ENCODE measurements at regions not wholly inside any gene's neighbourhood (a gene's known extent, or its start where the extent isn't known, plus 50 kb on each side); places are given as distances from the start of the nearest gene placed in this dataset.

DNA sequence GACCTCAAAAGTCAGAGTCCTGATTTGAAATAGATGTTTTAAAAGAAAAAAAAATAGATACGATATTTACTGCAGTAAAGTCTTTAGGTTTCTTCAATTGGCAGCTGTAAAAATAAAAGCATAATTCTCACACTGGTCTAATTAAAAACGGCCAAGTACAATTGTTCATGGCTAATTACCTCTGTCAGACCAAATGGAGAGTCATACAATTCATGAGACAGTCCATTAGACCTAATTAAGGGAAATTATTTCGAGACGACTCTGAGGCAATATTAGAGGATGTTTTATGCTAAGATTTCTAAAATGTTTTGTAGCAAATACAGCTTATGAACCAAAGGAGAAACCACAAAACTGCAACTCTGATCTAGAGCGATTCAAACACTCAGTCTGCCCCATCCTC lies 131.3 kb downstream of the PHLDA1 start:
- Histone ChIP-seq H2AFZ (ENCODE audit: low read length) (no peak overlapping the region), H3K9me3 (ENCODE audit: control insufficient read depth, insufficient read depth, low read depth, low read length) (no peaks in the 10 kb centered on the region)

GRCh38 chr12:75894965-75895754 lies 136.4 kb downstream of the PHLDA1 start:
- TF ChIP-seq, protein P1, sequence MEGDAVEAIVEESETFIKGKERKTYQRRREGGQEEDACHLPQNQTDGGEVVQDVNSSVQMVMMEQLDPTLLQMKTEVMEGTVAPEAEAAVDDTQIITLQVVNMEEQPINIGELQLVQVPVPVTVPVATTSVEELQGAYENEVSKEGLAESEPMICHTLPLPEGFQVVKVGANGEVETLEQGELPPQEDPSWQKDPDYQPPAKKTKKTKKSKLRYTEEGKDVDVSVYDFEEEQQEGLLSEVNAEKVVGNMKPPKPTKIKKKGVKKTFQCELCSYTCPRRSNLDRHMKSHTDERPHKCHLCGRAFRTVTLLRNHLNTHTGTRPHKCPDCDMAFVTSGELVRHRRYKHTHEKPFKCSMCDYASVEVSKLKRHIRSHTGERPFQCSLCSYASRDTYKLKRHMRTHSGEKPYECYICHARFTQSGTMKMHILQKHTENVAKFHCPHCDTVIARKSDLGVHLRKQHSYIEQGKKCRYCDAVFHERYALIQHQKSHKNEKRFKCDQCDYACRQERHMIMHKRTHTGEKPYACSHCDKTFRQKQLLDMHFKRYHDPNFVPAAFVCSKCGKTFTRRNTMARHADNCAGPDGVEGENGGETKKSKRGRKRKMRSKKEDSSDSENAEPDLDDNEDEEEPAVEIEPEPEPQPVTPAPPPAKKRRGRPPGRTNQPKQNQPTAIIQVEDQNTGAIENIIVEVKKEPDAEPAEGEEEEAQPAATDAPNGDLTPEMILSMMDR (conservative IDR thresholded peaks at IDR 0.05 in 1 of 2, IDR thresholded peaks at IDR 0.05 in 1 of 2; ENCODE audit: low read depth in 1 of 2, low read length in 2 of 2), result no peak
- TF ChIP-seq EZH2 (IDR thresholded peaks at IDR 0.05; ENCODE audit: low read length, missing control alignments), result no peak

More for the DNA sequence above, 131.3 kb downstream of the PHLDA1 start:
- Histone ChIP-seq H3K27ac (ENCODE audit: insufficient read depth, low read length) (no peak overlapping the region), H3K4me3 (replicated peaks in 1 of 4; ENCODE audit: control extremely low read depth in 1 of 4, insufficient read depth in 1 of 4, low read depth in 3 of 4, low read length in 4 of 4) (no peak overlapping the region), H3K4me1 (ENCODE audit: control insufficient read depth, extremely low read depth, insufficient read depth, low read length) (no peaks in the 10 kb centered on the region), H3K4me2 (ENCODE audit: extremely low read depth, insufficient read depth, low read length) (no peak overlapping the region), H3K79me2 (ENCODE audit: control insufficient read depth, insufficient read depth, low read length) (no peaks in the 10 kb centered on the region), H3K9ac (ENCODE audit: insufficient read depth, low read length) (no peak overlapping the region), H3K27me3 (ENCODE audit: control insufficient read depth, insufficient read depth, low read length) (no peaks in the 10 kb centered on the region), H3K36me3 (ENCODE audit: control insufficient read depth, insufficient read depth, low read length) (no peaks in the 10 kb centered on the region), H4K20me1 (ENCODE audit: control insufficient read depth, extremely low read depth, insufficient read depth, low read length) (no peaks in the 10 kb centered on the region)
- no peak for TF ChIP-seq EZH2 (IDR thresholded peaks at IDR 0.05; ENCODE audit: low read length, missing control alignments)
- TF ChIP-seq, protein P1 (conservative IDR thresholded peaks at IDR 0.05 in 1 of 2, IDR thresholded peaks at IDR 0.05 in 1 of 2; ENCODE audit: low read depth in 1 of 2, low read length in 2 of 2), result no peak
- no peak for DNase-seq (ENCODE audit: low read depth in 2 of 2)

GRCh38 chr12:75893765-75894164 lies 137.8 kb downstream of the PHLDA1 start:
- no peak overlapping the region for H3K4me2 ChIP-seq (ENCODE audit: extremely low read depth, insufficient read depth, low read length)
- H3K9ac ChIP-seq (ENCODE audit: insufficient read depth, low read length), result no peak overlapping the region
- DNase-seq (ENCODE audit: low read depth in 2 of 2), result no peak
- no peaks in the 10 kb centered on the region for H4K20me1 ChIP-seq (ENCODE audit: control insufficient read depth, extremely low read depth, insufficient read depth, low read length)
- no peak overlapping the region for H3K4me3 ChIP-seq (replicated peaks in 1 of 4; ENCODE audit: control extremely low read depth in 1 of 4, insufficient read depth in 1 of 4, low read depth in 3 of 4, low read length in 4 of 4)
- H3K79me2 ChIP-seq (ENCODE audit: control insufficient read depth, insufficient read depth, low read length), result no peaks in the 10 kb centered on the region
- peaks cover 3% of the 10 kb centered on the region for H3K4me1 ChIP-seq (ENCODE audit: control insufficient read depth, extremely low read depth, insufficient read depth, low read length)
- TF ChIP-seq EZH2 (IDR thresholded peaks at IDR 0.05; ENCODE audit: low read length, missing control alignments), result no peak
- TF ChIP-seq, protein P1 (conservative IDR thresholded peaks at IDR 0.05 in 1 of 2, IDR thresholded peaks at IDR 0.05 in 1 of 2; ENCODE audit: low read depth in 1 of 2, low read length in 2 of 2), result no peak
- no peaks in the 10 kb centered on the region for H3K36me3 ChIP-seq (ENCODE audit: control insufficient read depth, insufficient read depth, low read length)
- H3K9me3 ChIP-seq (ENCODE audit: control insufficient read depth, insufficient read depth, low read depth, low read length), result no peaks in the 10 kb centered on the region
- no peak overlapping the region for H3K27ac ChIP-seq (ENCODE audit: insufficient read depth, low read length)
- no peaks in the 10 kb centered on the region for H3K27me3 ChIP-seq (ENCODE audit: control insufficient read depth, insufficient read depth, low read length)
- no peak overlapping the region for H2AFZ ChIP-seq (ENCODE audit: low read length)

More at GRCh38 chr12:75894965-75895754, 136.4 kb downstream of the PHLDA1 start:
- Histone ChIP-seq H3K27ac (ENCODE audit: insufficient read depth, low read length) (no peak overlapping the region), H4K20me1 (ENCODE audit: control insufficient read depth, extremely low read depth, insufficient read depth, low read length) (no peaks in the 10 kb centered on the region), H3K9ac (ENCODE audit: insufficient read depth, low read length) (no peak overlapping the region), H3K36me3 (ENCODE audit: control insufficient read depth, insufficient read depth, low read length) (no peaks in the 10 kb centered on the region), H3K27me3 (ENCODE audit: control insufficient read depth, insufficient read depth, low read length) (no peaks in the 10 kb centered on the region), H3K79me2 (ENCODE audit: control insufficient read depth, insufficient read depth, low read length) (no peaks in the 10 kb centered on the region), H2AFZ (ENCODE audit: low read length) (no peak overlapping the region), H3K4me2 (ENCODE audit: extremely low read depth, insufficient read depth, low read length) (no peak overlapping the region), H3K4me3 (replicated peaks in 1 of 4; ENCODE audit: control extremely low read depth in 1 of 4, insufficient read depth in 1 of 4, low read depth in 3 of 4, low read length in 4 of 4) (no peak overlapping the region), H3K9me3 (ENCODE audit: control insufficient read depth, insufficient read depth, low read depth, low read length) (no peaks in the 10 kb centered on the region), H3K4me1 (ENCODE audit: control insufficient read depth, extremely low read depth, insufficient read depth, low read length) (no peaks in the 10 kb centered on the region)
- no peak for DNase-seq (ENCODE audit: low read depth in 2 of 2)
